ENCODE measurements at regions not wholly inside any gene's neighbourhood (a gene's known extent, or its start where the extent isn't known, plus 50 kb on each side); places are given as distances from the start of the nearest gene placed in this dataset.

GRCh38 chr15:91523596-91523995, 329.9 kb upstream of the SLCO3A1 start:
- DNase-seq: no peak

GRCh38 chr15:91524534-91524933, 329.0 kb upstream of the SLCO3A1 start:
- DNase-seq: no peak

GRCh38 chr15:91525751-91526150, 327.8 kb upstream of the SLCO3A1 start:
- no peak for DNase-seq

- no peak for DNase-seq
Observed at GRCh38 chr15:91526424-91526823, 327.1 kb upstream of the SLCO3A1 start.

- DNase-seq: no peak
Observed at GRCh38 chr15:91528801-91529200, 324.7 kb upstream of the SLCO3A1 start.

- DNase-seq: no peak
Observed at GRCh38 chr15:91529534-91529933, 324.0 kb upstream of the SLCO3A1 start.

- DNase-seq: no peak
Observed at GRCh38 chr15:91530279-91530678, 323.2 kb upstream of the SLCO3A1 start.

GRCh38 chr15:91530956-91531582, 322.4 kb upstream of the SLCO3A1 start:
- DNase-seq: no peak

- no peak for DNase-seq
Observed at GRCh38 chr15:91534235-91534634, 319.3 kb upstream of the SLCO3A1 start.

- no peak for DNase-seq
Observed at GRCh38 chr15:91534976-91535375, 318.5 kb upstream of the SLCO3A1 start.

GRCh38 chr15:91535856-91536500, 317.5 kb upstream of the SLCO3A1 start:
- DNase-seq: no peak

- no peak for DNase-seq
Observed at GRCh38 chr15:91537856-91538255, 315.7 kb upstream of the SLCO3A1 start.

GRCh38 chr15:91538782-91539181, 314.7 kb upstream of the SLCO3A1 start:
- no peak for DNase-seq

- DNase-seq: no peak
Observed at GRCh38 chr15:91541286-91541685, 312.2 kb upstream of the SLCO3A1 start.

GRCh38 chr15:91542226-91542625, 311.3 kb upstream of the SLCO3A1 start:
- DNase-seq: no peak

GRCh38 chr15:91547356-91547755, 306.2 kb upstream of the SLCO3A1 start:
- DNase-seq: no peak

- DNase-seq: no peak
Observed at GRCh38 chr15:91548549-91548948, 305.0 kb upstream of the SLCO3A1 start.

- DNase-seq: no peak
Observed at GRCh38 chr15:91549581-91549980, 303.9 kb upstream of the SLCO3A1 start.

- no peak for DNase-seq
Observed at GRCh38 chr15:91552555-91552954, 301.0 kb upstream of the SLCO3A1 start.

- peak; percentile 95 for DNase-seq
Observed at GRCh38 chr15:91553196-91553854, 300.2 kb upstream of the SLCO3A1 start.

- DNase-seq: no peak
Observed at GRCh38 chr15:91555312-91555711, 298.2 kb upstream of the SLCO3A1 start.

- DNase-seq: no peak
Observed at GRCh38 chr15:91556926-91557325, 296.6 kb upstream of the SLCO3A1 start.

- DNase-seq: no peak
Observed at GRCh38 chr15:91559066-91559465, 294.4 kb upstream of the SLCO3A1 start.

- DNase-seq: no peak
Observed at GRCh38 chr15:91561371-91562100, 292.0 kb upstream of the SLCO3A1 start.

All from NCI-H1417 treated with DMSO at 0.1 percent for 48 hours (cell line).